AG10803 (cell line): ENCODE measurements at regions not wholly inside any gene's neighbourhood (a gene's known extent, or its start where the extent isn't known, plus 50 kb on each side); places are given as distances from the start of the nearest gene placed in this dataset.
"Not testable (repeated sequence)": the region's sequence is repeated elsewhere in the genome, so short reads cannot be mapped to it uniquely, and the experiment has no call there.

Experiments used
- DNase-seq: peaks from one replicate; pipeline ENCODE4 v3.0.0; 2010; ENCODE audit warnings: low read depth
- H3K4me3 ChIP-seq: 2 replicates; pipeline ENCODE4 v1.5.1; 2011; ENCODE audit warnings: mild to moderate bottlenecking, low read length, control low read depth
- CTCF ChIP-seq: conservative IDR thresholded peaks from 2 replicates; pipeline ENCODE4 v1.5.1; 2011; ENCODE audit warnings: mild to moderate bottlenecking, low read length, control low read depth, inconsistent platforms

- DNase-seq: no peak
Measured at GRCh38 chr18:70397259-70397925, 108.5 kb downstream of the SOCS6 start.

GRCh38 chr18:70395771-70396170 lies 106.9 kb downstream of the SOCS6 start:
- not testable (repeated sequence) for DNase-seq, H3K4me3 ChIP-seq

More at GRCh38 chr18:70397259-70397925, 108.5 kb downstream of the SOCS6 start:
- H3K4me3 ChIP-seq: no peak overlapping the region
- TF ChIP-seq CTCF: no peak

- TF ChIP-seq CTCF: no peak
- no peak overlapping the region for H3K4me3 ChIP-seq
- no peak for DNase-seq
Measured at GRCh38 chr18:70394672-70395071, 105.8 kb downstream of the SOCS6 start.

- no peak overlapping the region for H3K4me3 ChIP-seq
- no peak for TF ChIP-seq CTCF
- DNase-seq: peak; percentile 80
Measured at GRCh38 chr18:70390371-70391090, 101.7 kb downstream of the SOCS6 start.

GRCh38 chr18:70389036-70389435 lies 100.2 kb downstream of the SOCS6 start:
- not testable (repeated sequence) for H3K4me3 ChIP-seq, DNase-seq

GRCh38 chr18:70387027-70387426 lies 98.2 kb downstream of the SOCS6 start:
- no peak for DNase-seq
- TF ChIP-seq CTCF: no peak
- no peak overlapping the region for H3K4me3 ChIP-seq

GRCh38 chr18:70386582-70386981 lies 97.7 kb downstream of the SOCS6 start:
- no peak for DNase-seq
- TF ChIP-seq CTCF: no peak
- no peak overlapping the region for H3K4me3 ChIP-seq

- DNase-seq: no peak
- no peak for TF ChIP-seq CTCF
- H3K4me3 ChIP-seq: no peak overlapping the region
Measured at GRCh38 chr18:70385474-70385873, 96.6 kb downstream of the SOCS6 start.
